HG03175 (cell line): ENCODE measurements at regions not wholly inside any gene's neighbourhood (a gene's known extent, or its start where the extent isn't known, plus 50 kb on each side); places are given as distances from the start of the nearest gene placed in this dataset.
"Not testable (repeated sequence)": the region's sequence is repeated elsewhere in the genome, so short reads cannot be mapped to it uniquely, and the experiment has no call there.

Source experiments
- ATAC-seq: cut with Tn5 transposase; IDR thresholded peaks from one replicate; pipeline ENCODE4 v1.9.1; 2021; ENCODE audit warnings: mild to moderate bottlenecking, moderate library complexity; ENCODE audit not compliant: unreplicated experiment

GRCh38 chr6:144932621-144933020 lies 647.5 kb downstream of the UTRN start:
- ATAC-seq: no peak

GRCh38 chr6:144935181-144935580 lies 650.0 kb downstream of the UTRN start:
- ATAC-seq: no peak

- no peak for ATAC-seq
Observed at GRCh38 chr6:144935661-144936060, 650.5 kb downstream of the UTRN start.

GRCh38 chr6:144936764-144937163 lies 651.6 kb downstream of the UTRN start:
- no peak for ATAC-seq

- no peak for ATAC-seq
Observed at GRCh38 chr6:144939921-144940320, 654.8 kb downstream of the UTRN start.

- no peak for ATAC-seq
Observed at GRCh38 chr6:144944106-144944505, 659.0 kb downstream of the UTRN start.

GRCh38 chr6:144947398-144947976 lies 662.4 kb downstream of the UTRN start:
- no peak for ATAC-seq

- no peak for ATAC-seq
Observed at GRCh38 chr6:144951730-144952437, 666.7 kb downstream of the UTRN start.

- ATAC-seq: no peak
Observed at GRCh38 chr6:144952456-144953240, 667.5 kb downstream of the UTRN start.

GRCh38 chr6:144953552-144954240 lies 668.6 kb downstream of the UTRN start:
- ATAC-seq: no peak

- ATAC-seq: no peak
Observed at GRCh38 chr6:144954241-144954556, 669.1 kb downstream of the UTRN start.

GRCh38 chr6:144955392-144955791 lies 670.3 kb downstream of the UTRN start:
- no peak for ATAC-seq

GRCh38 chr6:144955859-144956258 lies 670.7 kb downstream of the UTRN start:
- ATAC-seq: no peak

- ATAC-seq: not testable (repeated sequence)
Observed at GRCh38 chr6:144956697-144957096, 671.6 kb downstream of the UTRN start.

GRCh38 chr6:144957236-144957937 lies 672.3 kb downstream of the UTRN start:
- ATAC-seq: no peak

GRCh38 chr6:144969154-144969553 lies 684.0 kb downstream of the UTRN start:
- ATAC-seq: no peak

GRCh38 chr6:144969602-144970272 lies 684.6 kb downstream of the UTRN start:
- ATAC-seq: no peak

GRCh38 chr6:144977250-144977864 lies 692.2 kb downstream of the UTRN start:
- ATAC-seq: not testable (repeated sequence)

- no peak for ATAC-seq
Observed at GRCh38 chr6:144978208-144978607, 693.1 kb downstream of the UTRN start.

GRCh38 chr6:144986271-144986670 lies 701.1 kb downstream of the UTRN start:
- no peak for ATAC-seq
